HepG2 (cell line): ENCODE measurements at regions not wholly inside any gene's neighbourhood (a gene's known extent, or its start where the extent isn't known, plus 50 kb on each side); places are given as distances from the start of the nearest gene placed in this dataset.
A peak's percentile ranks its signal among the peaks of the same experiment; 100 is the strongest.

ENCODE experiments used
- EED ChIP-seq: sonication (generic); formaldehyde crosslinking; IDR thresholded peaks from 2 replicates; pipeline ENCODE4 v1.5.0; 2020; ENCODE audit warnings: mild to moderate bottlenecking, missing genetic modification reagents
- ELF4 ChIP-seq: sonication (generic); formaldehyde crosslinking; IDR thresholded peaks from 2 replicates; pipeline ENCODE4 v1.5.0; 2020; ENCODE audit warnings: missing genetic modification reagents, mild to moderate bottlenecking, moderate library complexity, borderline replicate concordance
- ESRRA ChIP-seq: sonication (generic); formaldehyde crosslinking; IDR thresholded peaks from 2 replicates; pipeline ENCODE4 v1.5.1; 2020; ENCODE audit warnings: mild to moderate bottlenecking, low read depth, missing genetic modification reagents
- KAT8 ChIP-seq: IDR thresholded peaks from 2 replicates; pipeline ENCODE4 v1.6.1; 2016; ENCODE audit warnings: missing genetic modification reagents, missing compliant biosample characterization
- MAX ChIP-seq: IDR thresholded peaks from 2 replicates; pipeline ENCODE4 v1.6.1; 2012; ENCODE audit warnings: inconsistent platforms
- MTA3 ChIP-seq: sonication (generic); formaldehyde crosslinking; IDR thresholded peaks from 2 replicates; pipeline ENCODE4 v1.4.0; 2020; ENCODE audit warnings: missing genetic modification reagents
- NFKBIZ ChIP-seq: IDR thresholded peaks from 2 replicates; pipeline ENCODE4 v1.6.1; 2018; ENCODE audit warnings: missing genetic modification reagents, missing compliant biosample characterization
- PRDM10 ChIP-seq: sonication (generic); formaldehyde crosslinking; IDR thresholded peaks from 2 replicates; pipeline ENCODE4 v1.4.0; 2020; ENCODE audit warnings: low read depth, missing genetic modification reagents
- SNAPC4 ChIP-seq: sonication (generic); formaldehyde crosslinking; IDR thresholded peaks from 2 replicates; pipeline ENCODE4 v1.4.0; 2020; ENCODE audit warnings: mild to moderate bottlenecking, missing genetic modification reagents
- TAF15 ChIP-seq: fragments of 200-400 bp; formaldehyde crosslinking; IDR thresholded peaks from one replicate; pipeline ENCODE4 v1.6.1; 2018; ENCODE audit warnings: mild to moderate bottlenecking, low read depth, low read length; ENCODE audit not compliant: poor library complexity, severe bottlenecking
- ZFAT ChIP-seq: sonication (generic); formaldehyde crosslinking; conservative IDR thresholded peaks from 2 replicates; pipeline ENCODE4 v1.8.1; 2023; ENCODE audit warnings: missing genetic modification reagents, inconsistent platforms
- ZNF670 ChIP-seq: sonication (generic); formaldehyde crosslinking; IDR thresholded peaks from 2 replicates; pipeline ENCODE4 v1.8.0; 2022; ENCODE audit warnings: mild to moderate bottlenecking, missing genetic modification reagents, borderline replicate concordance
- ZNF7 ChIP-seq: IDR thresholded peaks from 2 replicates; pipeline ENCODE4 v1.6.1; 2016; ENCODE audit warnings: missing biosample characterization, missing genetic modification reagents
- ZSCAN21 ChIP-seq: sonication (generic); formaldehyde crosslinking; IDR thresholded peaks from 2 replicates; pipeline ENCODE4 v1.8.0; 2022; ENCODE audit warnings: mild to moderate bottlenecking, missing genetic modification reagents, moderate library complexity, borderline replicate concordance
- TF ChIP-seq, protein P1 (sequence below): sonication (generic); formaldehyde crosslinking; IDR thresholded peaks from 2 replicates; pipeline ENCODE4 v1.9.0; 2021; ENCODE audit warnings: missing genetic modification reagents, borderline replicate concordance

- TF ChIP-seq SNAPC4 (CRISPR knock-in tag) (peak; percentile 98), KAT8 (peak; percentile 77; the same call in 1 of the 2 replicates), MAX (no peak), ZFAT (no peak), EED (peak; percentile 99), PRDM10 (CRISPR knock-in tag) (peak; percentile 90), ELF4 (CRISPR knock-in tag) (peak; percentile 5; the same call in 1 of the 2 replicates), ESRRA (no peak; the same call in 1 of the 2 replicates), TAF15 (no peak), ZNF7 (peak; percentile 7; the same call in 1 of the 2 replicates), ZSCAN21 (CRISPR knock-in tag) (peak; percentile 74), NFKBIZ (CRISPR knock-in tag) (peak; percentile 79; the same call in 1 of the 2 replicates), ZNF670 (CRISPR knock-in tag) (no peak), MTA3 (CRISPR knock-in tag) (0 out of 2 replicates have a peak, but pooled peaks have one; percentile 12)
- TF ChIP-seq, protein P1, sequence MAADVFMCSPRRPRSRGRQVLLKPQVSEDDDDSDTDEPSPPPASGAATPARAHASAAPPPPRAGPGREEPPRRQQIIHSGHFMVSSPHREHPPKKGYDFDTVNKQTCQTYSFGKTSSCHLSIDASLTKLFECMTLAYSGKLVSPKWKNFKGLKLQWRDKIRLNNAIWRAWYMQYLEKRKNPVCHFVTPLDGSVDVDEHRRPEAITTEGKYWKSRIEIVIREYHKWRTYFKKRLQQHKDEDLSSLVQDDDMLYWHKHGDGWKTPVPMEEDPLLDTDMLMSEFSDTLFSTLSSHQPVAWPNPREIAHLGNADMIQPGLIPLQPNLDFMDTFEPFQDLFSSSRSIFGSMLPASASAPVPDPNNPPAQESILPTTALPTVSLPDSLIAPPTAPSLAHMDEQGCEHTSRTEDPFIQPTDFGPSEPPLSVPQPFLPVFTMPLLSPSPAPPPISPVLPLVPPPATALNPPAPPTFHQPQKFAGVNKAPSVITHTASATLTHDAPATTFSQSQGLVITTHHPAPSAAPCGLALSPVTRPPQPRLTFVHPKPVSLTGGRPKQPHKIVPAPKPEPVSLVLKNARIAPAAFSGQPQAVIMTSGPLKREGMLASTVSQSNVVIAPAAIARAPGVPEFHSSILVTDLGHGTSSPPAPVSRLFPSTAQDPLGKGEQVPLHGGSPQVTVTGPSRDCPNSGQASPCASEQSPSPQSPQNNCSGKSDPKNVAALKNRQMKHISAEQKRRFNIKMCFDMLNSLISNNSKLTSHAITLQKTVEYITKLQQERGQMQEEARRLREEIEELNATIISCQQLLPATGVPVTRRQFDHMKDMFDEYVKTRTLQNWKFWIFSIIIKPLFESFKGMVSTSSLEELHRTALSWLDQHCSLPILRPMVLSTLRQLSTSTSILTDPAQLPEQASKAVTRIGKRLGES: peak; percentile 72; the same call in 1 of the 2 replicates
Measured at GRCh38 chr2:8625399-8626300, 56.2 kb upstream of the ID2 start (continued).
